GM19467 (cell line): ENCODE measurements at regions not wholly inside any gene's neighbourhood (a gene's known extent, or its start where the extent isn't known, plus 50 kb on each side); places are given as distances from the start of the nearest gene placed in this dataset.

ENCODE experiments used
- ATAC-seq: cut with Tn5 transposase; IDR thresholded peaks from one replicate; pipeline ENCODE4 v1.9.1; 2021; ENCODE audit warnings: mild to moderate bottlenecking, moderate library complexity; ENCODE audit not compliant: unreplicated experiment

- ATAC-seq = no peak
Measured at GRCh38 chr6:23447731-23448130, 678.3 kb upstream of the NRSN1 start.

- no peak for ATAC-seq
Measured at GRCh38 chr6:23448281-23448680, 677.7 kb upstream of the NRSN1 start.

- no peak for ATAC-seq
Measured at GRCh38 chr6:23454080-23454976, 671.7 kb upstream of the NRSN1 start.

- ATAC-seq = no peak
Measured at GRCh38 chr6:23455754-23456153, 670.3 kb upstream of the NRSN1 start.

- no peak for ATAC-seq
Measured at GRCh38 chr6:23456396-23456795, 669.6 kb upstream of the NRSN1 start.

- ATAC-seq = no peak
Measured at GRCh38 chr6:23457321-23457720, 668.7 kb upstream of the NRSN1 start.

GRCh38 chr6:23465912-23466311 lies 660.1 kb upstream of the NRSN1 start:
- ATAC-seq = no peak

GRCh38 chr6:23477586-23477985 lies 648.4 kb upstream of the NRSN1 start:
- no peak for ATAC-seq

GRCh38 chr6:23478312-23478711 lies 647.7 kb upstream of the NRSN1 start:
- ATAC-seq = no peak

- ATAC-seq = no peak
Measured at GRCh38 chr6:23483896-23484295, 642.1 kb upstream of the NRSN1 start.

GRCh38 chr6:23494367-23494766 lies 631.6 kb upstream of the NRSN1 start:
- no peak for ATAC-seq

GRCh38 chr6:23498013-23498412 lies 628.0 kb upstream of the NRSN1 start:
- ATAC-seq = no peak

GRCh38 chr6:23499549-23499948 lies 626.5 kb upstream of the NRSN1 start:
- ATAC-seq = no peak

GRCh38 chr6:23503173-23503572 lies 622.8 kb upstream of the NRSN1 start:
- ATAC-seq = no peak

- ATAC-seq = no peak
Measured at GRCh38 chr6:23505026-23505425, 621.0 kb upstream of the NRSN1 start.

- ATAC-seq = no peak
Measured at GRCh38 chr6:23510778-23511510, 615.1 kb upstream of the NRSN1 start.

GRCh38 chr6:23511817-23512216 lies 614.2 kb upstream of the NRSN1 start:
- ATAC-seq = no peak

GRCh38 chr6:23518294-23518693 lies 607.7 kb upstream of the NRSN1 start:
- ATAC-seq = no peak

- no peak for ATAC-seq
Measured at GRCh38 chr6:23522792-23523547, 603.0 kb upstream of the NRSN1 start.

- ATAC-seq = no peak
Measured at GRCh38 chr6:23523771-23524170, 602.2 kb upstream of the NRSN1 start.

GRCh38 chr6:23524548-23524947 lies 601.5 kb upstream of the NRSN1 start:
- no peak for ATAC-seq
